SK-N-SH (cell line): ENCODE measurements at regions not wholly inside any gene's neighbourhood (a gene's known extent, or its start where the extent isn't known, plus 50 kb on each side); places are given as distances from the start of the nearest gene placed in this dataset.

Experiments
- CTCF ChIA-PET: fragments of 300-600, 350-600 bp; formaldehyde crosslinking; extraction: SDS; loops from one replicate; lab custom pipeline; 2021; lab: Yijun Ruan, JAX
- POLR2A ChIA-PET: fragments of 350-600 bp; sonication (Branson Sonifier 250); formaldehyde crosslinking; extraction: SDS; loops from one replicate; lab custom pipeline; 2020; ENCODE audit warnings: antibody characterized with exemption, inconsistent platforms; lab: Yijun Ruan, JAX
- DNase-seq: peaks from one replicate; pipeline ENCODE4 v3.0.0; 2012
- H2AFZ ChIP-seq: fragments of 200-600 bp; sonication (generic); 2 replicates; pipeline ENCODE4 v1.8.1; 2016; ENCODE audit warnings: antibody characterized with exemption, mild to moderate bottlenecking, low read depth
- H3F3A ChIP-seq: fragments of 200-600 bp; sonication (generic); replicated peaks from 2 replicates; pipeline ENCODE3; 2016; ENCODE audit warnings: antibody characterized with exemption, mild to moderate bottlenecking; ENCODE audit not compliant: insufficient read depth
- H3K27ac ChIP-seq, 2 experiments: fragments of 200-500 bp in 1 of 2; fragments of 200-600 bp in 1 of 2; sonication (Bioruptor generic) in 1 of 2; sonication (generic), shearing (Covaris generic) in 1 of 2; 2 replicates each; pipeline versions ENCODE4 v1.5.1 to v1.6.1; 2014 to 2016; ENCODE audit warnings: low read depth in 2 of 2, inconsistent platforms in 1 of 2, low read length in 1 of 2, mild to moderate bottlenecking in 1 of 2, mixed read lengths in 1 of 2
- H3K27me3 ChIP-seq: fragments of 200-600 bp; sonication (generic), shearing (Covaris generic); 2 replicates; pipeline ENCODE4 v1.6.1; 2016; ENCODE audit warnings: mixed run types; ENCODE audit not compliant: insufficient read depth
- H3K36me3 ChIP-seq, 2 experiments: fragments of 200-500 bp in 1 of 2; fragments of 200-600 bp in 1 of 2; sonication (Bioruptor generic) in 1 of 2; sonication (generic) in 1 of 2; replicated peaks in 1 of 2; 2 replicates each; pipeline versions ENCODE3 to v1.5.1; 2014 to 2016; ENCODE audit warnings: low read length in 1 of 2, mild to moderate bottlenecking in 1 of 2; ENCODE audit not compliant: insufficient read depth in 2 of 2, control insufficient read depth in 1 of 2
- H3K4me1 ChIP-seq, 2 experiments: fragments of 200-500 bp in 1 of 2; fragments of 200-600 bp in 1 of 2; sonication (Bioruptor generic) in 1 of 2; sonication (generic), shearing (Covaris generic) in 1 of 2; 2 replicates each; pipeline versions ENCODE4 v1.5.1 to v1.6.1; 2014 to 2016; ENCODE audit warnings: low read depth in 1 of 2, low read length in 1 of 2, mixed run types in 1 of 2; ENCODE audit not compliant: insufficient read depth in 2 of 2, control insufficient read depth in 1 of 2
- H3K4me2 ChIP-seq: fragments of 200-600 bp; sonication (generic), shearing (Covaris generic); 2 replicates; pipeline ENCODE4 v1.6.1; 2017; ENCODE audit warnings: mixed run types
- H3K4me3 ChIP-seq, 2 experiments: fragments of 200-500 bp in 1 of 2; fragments of 200-600 bp in 1 of 2; sonication (Bioruptor generic) in 1 of 2; sonication (generic), shearing (Covaris generic) in 1 of 2; 2 replicates each; pipeline versions ENCODE4 v1.5.1 to v1.8.1; 2014 to 2016; ENCODE audit warnings: low read depth in 2 of 2, inconsistent platforms in 1 of 2, low read length in 1 of 2, mild to moderate bottlenecking in 1 of 2, mixed read lengths in 1 of 2, moderate library complexity in 1 of 2
- H3K79me2 ChIP-seq: fragments of 200-600 bp; sonication (generic); 2 replicates; pipeline ENCODE4 v1.8.1; 2017; ENCODE audit warnings: mild to moderate bottlenecking; ENCODE audit not compliant: insufficient read depth
- H3K9ac ChIP-seq: fragments of 200-600 bp; sonication (generic); 2 replicates; pipeline ENCODE4 v1.6.1; 2017; ENCODE audit warnings: mixed run types
- H3K9me2 ChIP-seq: fragments of 200-600 bp; sonication (generic); 2 replicates; pipeline ENCODE4 v1.6.1; 2017; ENCODE audit warnings: mixed run types
- H3K9me3 ChIP-seq: fragments of 200-600 bp; sonication (generic); 2 replicates; pipeline ENCODE4 v1.6.1; 2017; ENCODE audit warnings: mixed run types, mild to moderate bottlenecking, moderate library complexity
- H4K20me1 ChIP-seq: fragments of 200-600 bp; sonication (generic); 2 replicates; pipeline ENCODE4 v1.6.1; 2017; ENCODE audit warnings: mild to moderate bottlenecking, mixed run types; ENCODE audit not compliant: insufficient read depth
- FOSL2 ChIP-seq: IDR thresholded peaks from 2 replicates; pipeline ENCODE4 v1.4.0; 2012; ENCODE audit warnings: low read depth, mild to moderate bottlenecking, moderate library complexity, borderline replicate concordance
- MEF2A ChIP-seq: IDR thresholded peaks from 2 replicates; pipeline ENCODE4 v1.4.0; 2012; ENCODE audit warnings: low read depth, borderline replicate concordance
- NFIC ChIP-seq: IDR thresholded peaks from 2 replicates; pipeline ENCODE4 v1.4.0; 2012; ENCODE audit warnings: borderline replicate concordance
- NRF1 ChIP-seq: IDR thresholded peaks from 2 replicates; pipeline ENCODE4 v1.6.1; 2012; ENCODE audit warnings: low read depth, mild to moderate bottlenecking, low read length
- RAD21 ChIP-seq: IDR thresholded peaks from 2 replicates; pipeline ENCODE4 v1.6.1; 2012; ENCODE audit warnings: mild to moderate bottlenecking, low read length
- RCOR1 ChIP-seq: fragments of 150-350 bp; IDR thresholded peaks from 2 replicates; pipeline ENCODE4 v1.6.1; 2017; ENCODE audit warnings: antibody characterized with exemption, low read length
- RFX5 ChIP-seq: IDR thresholded peaks from 2 replicates; pipeline ENCODE4 v1.6.1; 2012; ENCODE audit warnings: mild to moderate bottlenecking, improper control_type of control experiment, low read length
- SIN3A ChIP-seq: IDR thresholded peaks from 2 replicates; pipeline ENCODE4 v1.6.1; 2012; ENCODE audit warnings: low read depth, mild to moderate bottlenecking, low read length, moderate library complexity, borderline replicate concordance
- SMC3 ChIP-seq: IDR thresholded peaks from 2 replicates; pipeline ENCODE4 v1.6.1; 2012; ENCODE audit warnings: low read depth, low read length, improper control_type of control experiment
- TAF1 ChIP-seq: IDR thresholded peaks from 2 replicates; pipeline ENCODE4 v1.6.1; 2012; ENCODE audit warnings: low read depth, mild to moderate bottlenecking, low read length, moderate library complexity, borderline replicate concordance
- TCF12 ChIP-seq: IDR thresholded peaks from 2 replicates; pipeline ENCODE4 v1.4.0; 2012
- USF1 ChIP-seq: IDR thresholded peaks from 2 replicates; pipeline ENCODE4 v1.4.0; 2012; ENCODE audit warnings: low read depth, borderline replicate concordance
- USF2 ChIP-seq: fragments of 150-350 bp; IDR thresholded peaks from 2 replicates; pipeline ENCODE4 v1.6.1; 2017; ENCODE audit warnings: antibody characterized with exemption, low read length, low read depth, borderline replicate concordance
- WGBS: methylation state at CpG from one replicate; pipeline ENCODE4 v1.1.6; 2017; ENCODE audit warnings: low lambda C conversion rate; 5-methylcytosine and 5-hydroxymethylcytosine counted together
- TF ChIP-seq, protein P1 (sequence below): IDR thresholded peaks from 2 replicates; pipeline ENCODE4 v1.4.0; 2012; ENCODE audit warnings: low read depth, borderline replicate concordance

- Histone ChIP-seq H3K36me3 (no peaks in the 10 kb centered on the region), H3K27ac (no peak overlapping the region)
- TF ChIP-seq SIN3A (no peak), RFX5 (no peak), USF1 (no peak), TCF12 (no peak), MEF2A (no peak), RCOR1 (no peak)
- TF ChIP-seq, all 33 proteins: peak for 0
- 96% methylated on average over 1 of the region's 1 CpG for WGBS
- Histone ChIP-seq H3K9me3 (no peaks in the 10 kb centered on the region), H3F3A (no peaks in the 10 kb centered on the region), H3K27me3 (no peaks in the 10 kb centered on the region), H3K4me2 (no peak overlapping the region), H2AFZ (no peak overlapping the region), H4K20me1 (no peaks in the 10 kb centered on the region), H3K9me2 (no peaks in the 10 kb centered on the region), H3K4me3 (no peak overlapping the region), H3K9ac (no peak overlapping the region), H3K79me2 (no peaks in the 10 kb centered on the region), H3K4me1 (peaks cover 5 to 24% of the 10 kb centered on the region in 2 experiments)
- CTCF ChIA-PET: no interaction called here
- no peak for DNase-seq
- POLR2A ChIA-PET: no interaction called here
Observed at GRCh38 chr13:44240611-44241145, 132.9 kb upstream of the SERP2 start.

DNA sequence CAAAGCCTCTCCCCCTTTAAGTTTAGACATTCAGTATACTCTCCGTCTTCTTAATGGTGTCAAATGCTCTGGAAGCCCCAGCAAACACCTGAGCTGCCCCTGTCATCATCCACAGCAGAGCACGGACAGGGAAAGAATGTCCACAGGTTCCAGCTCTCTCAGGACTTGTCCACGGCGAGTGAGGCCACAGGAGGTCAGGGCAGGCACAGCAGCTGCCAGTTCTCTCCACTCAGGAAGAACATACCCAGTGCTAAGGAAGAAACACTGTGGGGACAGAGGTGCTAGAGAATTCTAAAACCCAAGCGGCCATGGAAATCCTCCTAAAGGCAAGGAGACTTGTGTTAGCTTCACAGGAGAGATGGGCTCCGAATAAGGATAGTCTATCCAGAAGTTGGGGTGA lies 132.0 kb upstream of the SERP2 start:
- Histone ChIP-seq H3K36me3 (no peaks in the 10 kb centered on the region), H3K4me1 (peaks cover 5 to 24% of the 10 kb centered on the region in 2 experiments), H3K9me3 (no peaks in the 10 kb centered on the region), H3K27me3 (no peaks in the 10 kb centered on the region), H4K20me1 (no peaks in the 10 kb centered on the region), H3K79me2 (no peaks in the 10 kb centered on the region)
- POLR2A ChIA-PET: no interaction called here
- 87% methylated on average over 6 of the region's 6 CpGs for WGBS
- no peak for TF ChIP-seq NFIC
- TF ChIP-seq, all 33 proteins: peak for 0
- H3F3A ChIP-seq: no peaks in the 10 kb centered on the region
- H3K9me2 ChIP-seq: no peaks in the 10 kb centered on the region
- H3K4me3 ChIP-seq: no peak overlapping the region
- no peak overlapping the region for H3K9ac ChIP-seq
- H3K4me2 ChIP-seq: no peak overlapping the region
- H2AFZ ChIP-seq: no peak overlapping the region
- CTCF ChIA-PET: no interaction called here
- DNase-seq: no peak
- no peak overlapping the region for H3K27ac ChIP-seq

DNA sequence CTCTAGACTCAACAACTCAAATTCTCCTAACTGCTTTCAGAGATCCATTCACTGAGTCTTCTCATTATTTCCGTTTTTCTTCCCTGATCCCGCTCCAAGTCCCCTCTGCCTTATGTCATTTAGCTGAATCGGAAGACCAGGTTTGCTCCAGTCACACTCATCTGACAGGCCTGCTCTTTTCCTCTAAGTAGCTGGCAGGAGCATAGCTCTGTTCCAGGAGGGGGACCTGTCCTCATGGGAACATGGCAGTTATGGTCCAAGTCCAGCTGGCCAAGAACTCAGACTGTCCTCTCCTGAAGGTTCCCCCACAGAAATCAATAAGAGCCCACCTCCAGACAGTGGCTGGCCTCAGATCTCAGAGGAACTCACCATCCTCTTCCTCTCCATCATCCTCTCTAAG lies 130.9 kb upstream of the SERP2 start:
- ChIA-PET POLR2A (interaction anchor here (1.3 kb wide), 1 partner anchor 194 kb away, joined by 4 read pairs; no protein-coding TSS in a partner anchor), CTCF (interaction anchor here (1.1 to 1.6 kb wide), 3 partner anchors 10 to 675 kb away, joined by 3 to 4 read pairs (median 3); no protein-coding TSS in a partner anchor)
- Histone ChIP-seq H3K27ac (no peak overlapping the region), H3K27me3 (no peaks in the 10 kb centered on the region), H3K9me2 (no peaks in the 10 kb centered on the region), H3K9ac (no peak overlapping the region), H3F3A (no peaks in the 10 kb centered on the region), H2AFZ (no peak overlapping the region), H3K4me1 (peaks cover 0 to 14% of the 10 kb centered on the region in 2 experiments; a peak in 3 of 4 replicates), H3K79me2 (no peaks in the 10 kb centered on the region), H3K36me3 (no peaks in the 10 kb centered on the region), H3K4me2 (no peak overlapping the region), H4K20me1 (no peaks in the 10 kb centered on the region), H3K9me3 (no peaks in the 10 kb centered on the region), H3K4me3 (no peak overlapping the region)
- DNase-seq: no peak
- 96% methylated on average over 3 of the region's 3 CpGs for WGBS
- TF ChIP-seq RCOR1 (no peak), NRF1 (no peak), SMC3 (no peak), FOSL2 (no peak), TAF1 (no peak), USF2 (no peak), RAD21 (no peak)
- TF ChIP-seq, protein P1, sequence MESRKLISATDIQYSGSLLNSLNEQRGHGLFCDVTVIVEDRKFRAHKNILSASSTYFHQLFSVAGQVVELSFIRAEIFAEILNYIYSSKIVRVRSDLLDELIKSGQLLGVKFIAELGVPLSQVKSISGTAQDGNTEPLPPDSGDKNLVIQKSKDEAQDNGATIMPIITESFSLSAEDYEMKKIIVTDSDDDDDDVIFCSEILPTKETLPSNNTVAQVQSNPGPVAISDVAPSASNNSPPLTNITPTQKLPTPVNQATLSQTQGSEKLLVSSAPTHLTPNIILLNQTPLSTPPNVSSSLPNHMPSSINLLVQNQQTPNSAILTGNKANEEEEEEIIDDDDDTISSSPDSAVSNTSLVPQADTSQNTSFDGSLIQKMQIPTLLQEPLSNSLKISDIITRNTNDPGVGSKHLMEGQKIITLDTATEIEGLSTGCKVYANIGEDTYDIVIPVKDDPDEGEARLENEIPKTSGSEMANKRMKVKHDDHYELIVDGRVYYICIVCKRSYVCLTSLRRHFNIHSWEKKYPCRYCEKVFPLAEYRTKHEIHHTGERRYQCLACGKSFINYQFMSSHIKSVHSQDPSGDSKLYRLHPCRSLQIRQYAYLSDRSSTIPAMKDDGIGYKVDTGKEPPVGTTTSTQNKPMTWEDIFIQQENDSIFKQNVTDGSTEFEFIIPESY: no peak
